ENCODE measurements at regions not wholly inside any gene's neighbourhood (a gene's known extent, or its start where the extent isn't known, plus 50 kb on each side); places are given as distances from the start of the nearest gene placed in this dataset.

DNA sequence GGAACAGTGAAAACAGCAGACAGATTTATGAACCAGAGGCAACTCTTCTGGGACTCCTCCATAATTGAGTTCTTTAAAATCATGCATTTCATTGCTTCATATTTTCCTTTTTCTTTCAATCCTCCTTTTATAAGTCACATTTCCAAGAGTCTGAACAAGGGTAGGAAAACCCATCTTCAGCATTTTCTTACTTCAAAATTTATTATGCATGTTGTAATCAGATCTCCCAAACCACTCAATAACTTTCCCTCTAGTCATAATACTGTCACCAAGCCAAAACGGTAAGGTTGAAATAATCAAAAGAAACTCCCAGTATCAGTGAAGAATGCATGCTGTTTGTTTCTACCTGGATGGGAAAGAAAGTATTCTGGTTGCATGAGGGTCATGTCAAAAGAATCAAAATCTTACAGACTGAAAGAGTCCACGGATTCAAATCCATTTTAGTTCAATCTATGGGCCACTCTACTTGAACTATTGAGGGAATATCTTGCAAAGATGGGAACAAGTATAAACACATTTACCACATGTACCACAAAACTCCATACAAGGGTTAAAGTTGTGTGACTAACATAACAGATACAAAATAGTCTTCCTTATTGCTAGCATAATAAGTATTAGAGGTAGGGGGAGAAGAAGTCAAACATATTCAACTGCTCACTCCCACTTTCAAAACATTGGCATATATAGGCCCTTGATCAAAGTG lies 797.3 kb downstream of the MAT2B start:
- Histone ChIP-seq H3K27ac (ENCODE audit: control insufficient read depth, insufficient read depth) (no peak overlapping the region), H3K9me3 (replicated peaks; ENCODE audit: control insufficient read depth, insufficient read depth, low read length) (no peaks in the 10 kb centered on the region), H3K4me1 (ENCODE audit: control insufficient read depth, insufficient read depth, low read length) (no peaks in the 10 kb centered on the region), H4K20me1 (ENCODE audit: control insufficient read depth, insufficient read depth) (no peaks in the 10 kb centered on the region), H2AFZ (ENCODE audit: control insufficient read depth, low read depth, low read length) (no peak overlapping the region), H3K27me3 (replicated peaks in 1 of 2; ENCODE audit: control insufficient read depth in 2 of 2, insufficient read depth in 2 of 2, low read length in 1 of 2) (no peaks in the 10 kb centered on the region), H3K9ac (ENCODE audit: control insufficient read depth, insufficient read depth, low read length) (no peak overlapping the region), H3K4me3 (no peak overlapping the region), H3K36me3 (ENCODE audit: control insufficient read depth in 2 of 2, insufficient read depth in 2 of 2, low read length in 1 of 2) (no peaks in the 10 kb centered on the region), H3K79me2 (ENCODE audit: control insufficient read depth, insufficient read depth, low read length) (no peaks in the 10 kb centered on the region), H3K4me2 (ENCODE audit: control insufficient read depth, insufficient read depth) (no peak overlapping the region)
- ChIA-PET CTCF (no interaction called here), SMC1A (ENCODE audit: uncharacterized antibody, unreplicated experiment) (no interaction called here), RAD21 (ENCODE audit: unreplicated experiment) (no interaction called here), POLR2A (no interaction called here)
- ATAC-seq: no peak
- in situ Hi-C loops (cut with MboI) (no loop called here), intact Hi-C loops (cut with micrococcal nuclease; ENCODE audit: unreplicated experiment) (no loop called here)
- no TSS peak for BruUV-seq (replicated peaks)
- TF ChIP-seq GABPA (IDR thresholded peaks at IDR 0.05; ENCODE audit: low read depth) (no peak), STAT3 (IDR thresholded peaks at IDR 0.05; ENCODE audit: low read depth, low read length) (no peak), HDAC2 (IDR thresholded peaks at IDR 0.05) (no peak), ZNF217 (IDR thresholded peaks at IDR 0.05) (no peak), BHLHE40 (IDR thresholded peaks at IDR 0.05; ENCODE audit: borderline replicate concordance in 1 of 2, low read depth in 2 of 2, low read length in 1 of 2) (no peak), SIX5 (IDR thresholded peaks at IDR 0.05; ENCODE audit: low read depth, low read length, severe bottlenecking) (no peak), TCF7 (IDR thresholded peaks at IDR 0.05; ENCODE audit: borderline replicate concordance) (no peak), RAD51 (IDR thresholded peaks at IDR 0.05) (no peak), ZZZ3 (IDR thresholded peaks at IDR 0.05; ENCODE audit: control insufficient read depth, insufficient read length, low read depth) (no peak), CREB1 (IDR thresholded peaks at IDR 0.05; ENCODE audit: low read depth) (no peak), ZSCAN29 (IDR thresholded peaks at IDR 0.05) (no peak), ASH2L (IDR thresholded peaks at IDR 0.05; ENCODE audit: borderline replicate concordance, low read depth) (no peak)
- TF ChIP-seq, protein P1, sequence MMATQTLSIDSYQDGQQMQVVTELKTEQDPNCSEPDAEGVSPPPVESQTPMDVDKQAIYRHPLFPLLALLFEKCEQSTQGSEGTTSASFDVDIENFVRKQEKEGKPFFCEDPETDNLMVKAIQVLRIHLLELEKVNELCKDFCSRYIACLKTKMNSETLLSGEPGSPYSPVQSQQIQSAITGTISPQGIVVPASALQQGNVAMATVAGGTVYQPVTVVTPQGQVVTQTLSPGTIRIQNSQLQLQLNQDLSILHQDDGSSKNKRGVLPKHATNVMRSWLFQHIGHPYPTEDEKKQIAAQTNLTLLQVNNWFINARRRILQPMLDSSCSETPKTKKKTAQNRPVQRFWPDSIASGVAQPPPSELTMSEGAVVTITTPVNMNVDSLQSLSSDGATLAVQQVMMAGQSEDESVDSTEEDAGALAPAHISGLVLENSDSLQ (IDR thresholded peaks at IDR 0.05): no peak
- TF ChIP-seq, protein P2, sequence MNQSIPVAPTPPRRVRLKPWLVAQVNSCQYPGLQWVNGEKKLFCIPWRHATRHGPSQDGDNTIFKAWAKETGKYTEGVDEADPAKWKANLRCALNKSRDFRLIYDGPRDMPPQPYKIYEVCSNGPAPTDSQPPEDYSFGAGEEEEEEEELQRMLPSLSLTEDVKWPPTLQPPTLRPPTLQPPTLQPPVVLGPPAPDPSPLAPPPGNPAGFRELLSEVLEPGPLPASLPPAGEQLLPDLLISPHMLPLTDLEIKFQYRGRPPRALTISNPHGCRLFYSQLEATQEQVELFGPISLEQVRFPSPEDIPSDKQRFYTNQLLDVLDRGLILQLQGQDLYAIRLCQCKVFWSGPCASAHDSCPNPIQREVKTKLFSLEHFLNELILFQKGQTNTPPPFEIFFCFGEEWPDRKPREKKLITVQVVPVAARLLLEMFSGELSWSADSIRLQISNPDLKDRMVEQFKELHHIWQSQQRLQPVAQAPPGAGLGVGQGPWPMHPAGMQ (IDR thresholded peaks at IDR 0.05; ENCODE audit: borderline replicate concordance): no peak
- DNase-seq (ENCODE audit: low read depth, low spot score): no peak
- WGBS (ENCODE audit: insufficient coverage, insufficient replicate concordance, low lambda C conversion rate, missing lambda C conversion rate): 34% methylated on average over 2 of the region's 2 CpGs
- FAIRE-seq: no peak

All from GM12878 (cell line).